KG1 (cell line): ENCODE measurements at regions not wholly inside any gene's neighbourhood (a gene's known extent, or its start where the extent isn't known, plus 50 kb on each side); places are given as distances from the start of the nearest gene placed in this dataset.
"Not testable (repeated sequence)": the region's sequence is repeated elsewhere in the genome, so short reads cannot be mapped to it uniquely, and the experiment has no call there.

Source experiments
- DNase-seq: peaks from one replicate; lab custom pipeline; 2025; lab: John Stamatoyannopoulos, UW

DNA sequence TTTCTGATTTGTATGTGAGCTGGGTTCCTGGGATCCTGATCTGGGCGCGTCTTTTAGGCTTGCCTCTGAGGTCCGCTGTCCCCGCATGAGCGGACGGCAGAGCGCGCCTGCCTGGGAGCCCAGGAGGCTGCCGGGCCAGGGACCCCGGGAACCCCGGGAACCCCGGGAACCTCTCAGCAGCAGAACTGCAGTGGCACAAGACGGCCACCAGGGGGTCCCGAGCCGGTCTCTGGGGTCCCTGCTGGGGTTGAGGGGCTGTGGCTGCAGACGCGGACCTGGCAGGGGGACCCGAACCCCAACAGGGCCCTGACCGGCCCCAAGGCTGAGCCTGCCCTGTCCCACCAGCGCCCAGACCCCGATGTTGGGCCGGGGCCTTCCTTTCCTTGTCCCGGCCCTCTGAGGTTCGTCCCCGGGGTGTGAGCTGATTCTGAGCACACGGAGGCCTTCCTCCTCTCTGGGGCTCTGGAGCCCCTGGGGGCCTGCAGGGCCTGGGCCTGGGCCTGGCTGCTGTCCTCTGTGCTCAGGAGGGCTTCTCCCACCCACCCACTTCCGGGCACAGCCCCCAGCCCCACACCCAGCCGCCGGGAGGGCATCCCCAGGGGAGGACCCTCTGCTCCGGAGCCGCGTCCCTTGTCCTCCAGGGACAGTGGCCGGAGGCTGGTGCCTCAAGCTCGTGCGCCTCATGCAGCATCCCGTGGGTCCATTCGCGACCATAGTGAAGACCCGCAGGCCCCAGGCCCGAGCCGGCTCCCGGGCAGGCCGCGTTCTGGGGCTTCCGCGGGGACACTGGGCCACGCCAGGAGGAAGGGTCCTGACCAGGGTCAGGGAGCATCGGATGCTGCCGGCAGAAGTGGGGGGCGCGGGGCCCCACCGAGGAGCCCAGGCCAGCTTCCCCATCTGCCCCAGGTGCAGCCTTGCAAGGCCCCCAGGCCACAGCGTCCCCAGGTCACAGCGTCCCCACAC is 152.9 kb downstream of the TMEM121 start:
- not testable (repeated sequence) for DNase-seq

DNA sequence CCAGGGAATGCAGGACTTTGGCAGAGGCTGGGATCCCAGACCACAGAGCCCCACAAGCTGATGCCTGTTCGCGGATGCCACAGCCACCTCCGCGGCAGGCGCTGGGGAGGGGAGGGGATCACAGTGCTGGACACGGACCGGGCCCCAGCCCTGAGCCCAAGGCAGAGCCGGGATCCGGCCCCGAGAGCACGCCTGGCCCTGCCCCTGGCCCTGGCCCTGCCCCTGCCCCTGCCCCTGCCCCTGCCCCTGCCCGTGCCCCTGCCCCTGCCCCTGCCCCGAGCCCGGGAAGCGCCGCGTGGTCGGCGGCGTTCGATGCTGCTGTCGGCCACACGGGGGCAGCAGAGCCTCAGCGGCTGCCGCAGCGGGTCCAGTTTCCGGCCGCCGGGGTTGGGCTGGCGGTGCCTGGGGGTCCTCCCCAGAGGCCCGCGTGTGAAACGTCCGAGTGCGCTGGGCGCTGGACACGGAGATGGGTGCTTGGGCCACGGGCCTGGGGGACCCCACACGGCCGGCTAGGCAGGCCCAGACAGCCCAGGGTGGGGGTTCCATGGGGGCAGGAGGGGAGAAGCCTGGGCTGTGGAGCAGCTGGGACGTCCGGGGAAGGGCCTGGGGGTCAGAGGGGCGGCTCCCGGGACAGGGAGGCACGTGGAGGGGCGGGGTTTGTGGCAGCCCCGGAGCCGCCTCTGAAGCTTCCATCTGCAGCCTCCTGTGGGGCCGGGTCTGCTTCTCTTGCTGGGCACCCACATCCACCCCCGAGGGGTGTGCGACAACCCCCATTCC is 153.8 kb downstream of the TMEM121 start:
- not testable (repeated sequence) for DNase-seq

DNA sequence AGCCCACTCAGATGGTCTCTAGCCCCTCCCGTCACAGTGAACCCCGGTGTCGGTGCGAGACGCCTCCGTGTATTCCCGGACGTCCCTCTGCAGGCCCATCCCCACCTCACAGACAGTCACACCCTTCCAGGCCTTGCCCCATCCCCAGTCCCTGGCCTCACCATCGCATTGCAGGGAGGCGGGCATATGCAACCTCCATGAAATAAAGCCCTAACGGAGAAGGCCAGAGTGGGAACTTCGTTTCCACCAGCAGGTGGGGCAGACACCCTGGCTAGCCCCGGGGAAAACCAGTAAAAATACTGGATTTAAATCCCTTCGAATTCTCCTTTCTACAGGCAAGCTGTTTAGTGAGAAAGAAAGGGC is 154.3 kb downstream of the TMEM121 start:
- not testable (repeated sequence) for DNase-seq

DNA sequence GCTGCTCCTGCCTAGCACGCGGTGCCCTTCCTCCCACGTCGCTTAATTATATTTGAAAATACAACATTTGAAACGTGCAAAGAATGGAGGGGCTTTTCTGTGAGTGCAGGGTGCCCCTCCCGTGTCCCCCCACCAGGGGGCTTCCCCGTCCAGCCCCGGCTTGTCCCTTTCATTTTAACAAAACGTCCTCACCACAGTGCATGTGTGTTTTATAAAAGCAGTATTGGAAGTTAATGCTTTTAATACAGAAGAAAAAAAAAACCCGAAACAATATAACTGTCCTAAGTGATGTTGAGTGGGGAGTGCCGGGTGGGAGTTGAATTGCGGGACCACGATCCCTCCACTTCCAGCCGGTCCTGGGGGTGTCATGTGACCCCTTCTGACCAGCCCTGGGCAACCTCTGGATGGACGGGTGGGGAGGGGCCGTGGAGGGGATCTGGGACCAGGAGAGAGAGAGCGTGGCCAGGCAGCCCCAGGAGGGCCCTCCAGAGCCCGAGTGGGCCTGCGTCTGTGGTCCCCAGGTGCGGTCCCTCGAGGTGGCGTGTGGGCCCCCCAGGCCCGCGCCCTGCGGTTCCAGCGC is 155.3 kb downstream of the TMEM121 start:
- DNase-seq = not testable (repeated sequence)

DNA sequence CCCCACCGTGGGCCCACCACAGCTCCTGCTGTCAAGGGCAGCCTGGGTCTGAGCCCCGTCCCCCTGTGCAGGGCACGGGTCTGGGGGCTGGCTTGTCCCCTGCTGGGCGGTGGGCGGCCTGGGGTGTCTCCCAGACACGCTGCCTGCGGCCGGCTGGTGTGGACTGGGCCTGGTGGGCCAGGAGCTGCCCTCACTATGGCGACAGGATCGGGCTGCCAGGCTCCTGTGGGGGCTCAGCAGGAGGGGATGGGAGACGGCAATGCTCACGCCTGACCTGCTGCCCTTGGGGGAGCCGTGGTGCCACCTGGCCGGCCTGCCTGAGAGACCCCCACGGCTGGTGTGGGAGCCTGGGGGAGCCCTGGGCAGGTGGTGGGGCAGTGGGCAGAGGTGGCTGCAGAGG is 156.1 kb downstream of the TMEM121 start:
- not testable (repeated sequence) for DNase-seq

DNA sequence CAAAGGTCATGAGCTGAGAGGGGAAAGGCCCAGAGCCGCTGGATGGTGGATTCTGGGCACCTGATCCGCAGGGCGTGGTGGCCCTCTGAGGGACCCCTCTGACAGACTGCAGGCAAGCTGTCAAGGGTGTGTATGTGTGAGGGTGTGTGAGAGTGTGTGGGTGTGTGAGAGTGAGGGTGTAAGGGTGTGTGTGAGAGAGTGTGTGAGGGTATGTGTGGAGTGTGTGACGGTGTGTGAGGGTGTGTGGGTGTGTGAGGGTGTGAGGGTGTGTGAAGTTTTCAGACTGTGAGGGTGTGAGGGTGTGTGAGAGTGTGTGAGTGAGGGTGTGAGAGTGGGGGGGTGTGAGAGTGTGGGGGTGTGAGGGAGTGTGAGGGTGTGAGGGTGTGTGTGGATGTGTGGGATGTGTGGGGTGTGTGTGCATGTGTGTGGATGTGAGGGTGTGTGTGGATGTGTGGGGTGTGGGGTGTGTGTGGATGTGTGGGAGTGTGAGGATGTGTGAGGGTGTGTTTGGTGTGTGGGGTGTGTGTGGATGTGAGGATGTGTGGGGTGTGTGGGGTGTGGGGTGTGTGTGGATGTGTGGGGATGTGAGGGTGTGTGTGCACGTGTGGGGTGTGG is 156.7 kb downstream of the TMEM121 start:
- no peak for DNase-seq

DNA sequence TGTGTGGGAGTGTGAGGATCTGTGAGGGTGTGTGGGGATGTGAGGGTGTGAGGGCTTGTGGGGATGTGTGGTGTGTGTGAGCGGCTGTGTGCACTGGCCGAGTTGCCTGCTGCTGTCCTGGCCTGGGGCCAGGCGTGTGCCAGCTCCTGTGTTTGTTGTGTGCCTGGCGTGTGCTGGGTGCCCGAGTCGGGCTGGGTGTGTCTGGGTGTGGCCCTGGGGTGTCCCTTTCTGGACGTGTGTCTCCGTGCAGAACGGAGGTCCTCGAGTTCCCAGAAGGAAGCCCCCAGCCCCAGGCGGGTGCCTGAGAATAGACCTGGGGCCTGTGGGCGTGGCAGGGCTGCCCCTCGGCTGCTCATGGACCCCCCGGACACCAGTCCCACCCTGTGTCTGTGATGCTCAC is 157.7 kb downstream of the TMEM121 start:
- DNase-seq = not testable (repeated sequence)

DNA sequence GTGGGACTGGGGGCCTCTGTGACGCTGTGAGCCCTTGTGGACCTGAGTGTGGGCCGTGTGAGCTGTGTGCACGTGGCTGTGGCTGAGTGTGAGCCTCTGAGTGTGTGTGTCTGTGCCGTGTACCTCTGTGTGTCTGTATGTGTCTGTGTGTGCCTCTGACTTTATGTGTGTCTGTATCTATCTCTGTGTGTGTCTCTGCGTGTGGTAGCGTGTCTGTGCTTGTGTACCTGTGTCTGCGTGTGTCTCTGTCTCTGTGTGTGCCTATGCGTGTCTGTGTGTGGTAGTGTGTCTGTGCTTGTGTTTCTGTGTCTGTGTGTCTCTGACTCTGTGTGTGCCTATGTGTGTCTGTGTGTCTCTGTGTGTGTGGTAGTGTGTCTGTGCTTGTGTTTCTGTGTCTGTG is 158.2 kb downstream of the TMEM121 start:
- not testable (repeated sequence) for DNase-seq

DNA sequence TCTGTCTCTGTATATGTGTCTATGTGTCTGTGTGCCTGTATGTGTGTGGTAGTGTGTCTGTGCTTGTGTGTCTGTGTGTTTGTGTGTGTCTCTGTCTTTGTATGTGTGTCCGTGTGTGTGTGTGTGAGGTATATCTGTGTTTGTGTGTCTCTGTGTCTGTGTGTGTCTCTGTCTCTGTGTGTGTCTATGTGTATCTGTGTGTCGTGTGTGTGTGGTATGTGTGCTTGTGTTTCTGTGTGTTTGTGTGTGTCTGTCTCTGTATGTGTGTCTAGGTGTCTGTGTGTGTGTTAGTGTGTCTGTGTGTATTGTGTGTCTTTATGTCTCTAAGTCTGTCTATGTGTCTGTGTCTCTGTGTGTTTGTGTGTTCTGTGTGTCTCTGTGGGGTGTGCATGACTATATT is 158.6 kb downstream of the TMEM121 start:
- no peak for DNase-seq

DNA sequence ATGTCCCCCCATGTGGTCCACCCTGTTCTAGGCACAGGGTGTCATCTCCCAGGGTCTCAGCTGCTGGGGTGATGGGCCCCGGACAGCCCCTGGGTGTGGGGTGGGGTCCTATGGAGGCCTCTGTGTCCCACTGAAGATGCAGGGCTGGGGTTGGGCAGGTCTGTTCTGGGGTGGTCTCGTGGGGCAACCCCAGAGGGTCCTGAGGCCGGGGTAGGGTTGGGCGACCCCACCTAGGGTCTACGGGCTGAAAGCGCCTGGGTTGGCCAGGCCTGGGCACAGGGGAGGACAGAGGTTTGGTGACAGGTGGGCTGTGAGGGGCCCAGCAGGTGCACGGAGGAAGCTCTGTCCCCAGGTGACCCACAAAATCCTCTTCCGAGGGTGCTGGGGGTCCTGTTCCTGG is 159.2 kb downstream of the TMEM121 start:
- not testable (repeated sequence) for DNase-seq

DNA sequence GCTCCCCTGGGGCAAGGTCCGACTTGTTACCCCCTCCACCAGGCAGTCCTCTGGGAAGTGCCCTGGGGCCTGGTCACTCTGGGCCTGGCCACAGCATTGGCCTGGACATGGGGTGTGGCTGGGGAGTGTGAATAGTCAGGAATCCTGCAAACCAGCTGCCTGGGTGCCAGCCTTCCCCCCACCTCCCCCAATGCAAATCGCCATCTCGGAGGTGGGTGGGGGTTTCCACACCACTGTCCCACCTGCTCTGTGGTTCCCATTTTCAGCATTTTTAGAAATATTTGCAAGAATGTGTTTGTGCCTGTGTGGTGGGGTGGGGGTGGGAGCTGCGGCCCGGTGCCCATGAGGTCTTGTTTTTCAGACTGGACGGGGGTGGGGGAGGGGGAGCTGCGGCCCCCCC is 159.7 kb downstream of the TMEM121 start:
- not testable (repeated sequence) for DNase-seq

DNA sequence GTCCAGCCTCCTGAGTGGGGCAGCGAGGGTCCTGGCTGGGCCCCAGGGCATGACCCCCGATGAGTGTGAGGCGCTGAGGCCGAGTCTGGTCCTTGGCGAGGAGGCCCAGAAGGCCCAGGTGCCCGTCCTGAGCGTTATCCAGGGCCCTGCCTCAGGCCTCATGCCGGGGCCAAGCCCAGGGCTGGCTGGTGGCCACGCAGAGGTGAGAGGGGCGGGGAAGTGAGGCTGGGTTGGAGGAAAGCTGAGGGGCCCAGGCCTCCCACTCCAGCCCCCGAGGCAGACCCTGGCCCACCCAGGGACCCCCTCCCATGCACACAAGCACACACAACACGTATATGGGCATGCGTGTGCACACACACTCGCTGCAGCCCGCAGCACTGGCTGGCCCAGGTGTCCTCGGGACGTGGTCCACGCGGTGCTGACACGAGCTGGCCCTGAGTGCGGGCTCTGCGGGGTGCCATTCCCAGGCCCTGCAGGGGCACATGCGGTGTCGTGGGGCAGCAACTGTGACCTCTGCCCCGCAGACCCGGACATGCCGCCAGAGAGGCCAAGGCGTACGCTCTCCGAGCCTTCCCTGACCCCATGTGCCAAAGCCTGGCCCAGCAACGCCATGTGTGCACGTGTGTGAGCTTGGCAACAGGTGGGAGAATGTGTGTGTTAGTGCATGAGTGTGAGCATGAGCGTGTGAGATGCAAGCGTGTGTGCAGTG is 160.2 kb downstream of the TMEM121 start:
- DNase-seq = not testable (repeated sequence)

DNA sequence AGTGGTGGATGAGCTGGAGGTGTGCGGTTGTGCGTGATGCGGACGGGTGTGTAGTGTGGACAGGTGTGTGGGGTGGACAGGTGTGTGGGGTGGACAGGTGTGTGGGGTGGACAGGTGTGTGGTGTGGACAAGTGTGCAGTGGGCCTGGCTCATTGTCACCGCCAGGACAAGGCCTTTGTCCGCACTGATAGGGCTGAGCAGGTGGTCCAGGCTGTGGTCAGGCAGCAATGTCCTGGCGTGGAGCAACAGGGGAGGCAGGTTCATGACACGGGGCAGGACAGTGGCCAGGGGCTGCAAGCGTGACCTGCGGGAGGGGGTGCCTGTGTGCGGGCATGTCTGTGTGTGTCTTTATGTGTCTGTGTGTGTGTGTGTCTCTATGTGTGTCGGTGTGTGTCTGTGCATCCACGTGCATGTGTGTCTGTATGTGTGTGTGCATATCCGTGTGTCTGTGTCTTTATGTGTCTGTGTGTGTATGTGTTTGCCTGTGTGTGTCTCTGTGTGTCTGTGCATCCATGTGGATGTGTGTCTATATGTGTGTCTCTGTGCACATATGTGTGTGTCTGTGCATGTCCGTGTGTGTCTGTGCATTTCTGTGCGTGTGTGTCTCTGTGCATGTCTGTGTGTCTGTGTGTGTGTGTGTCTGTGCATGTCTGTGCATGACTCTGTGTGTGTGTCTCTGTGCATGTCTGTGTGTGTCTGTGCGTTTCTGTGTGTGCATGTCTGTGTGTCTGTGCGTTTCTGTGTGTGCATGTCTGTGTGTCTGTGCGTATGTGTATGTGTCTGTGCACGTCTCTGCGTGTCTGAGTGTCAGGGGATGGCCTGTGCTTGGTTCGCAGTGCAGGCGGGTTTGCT is 161.0 kb downstream of the TMEM121 start:
- DNase-seq = not testable (repeated sequence)

DNA sequence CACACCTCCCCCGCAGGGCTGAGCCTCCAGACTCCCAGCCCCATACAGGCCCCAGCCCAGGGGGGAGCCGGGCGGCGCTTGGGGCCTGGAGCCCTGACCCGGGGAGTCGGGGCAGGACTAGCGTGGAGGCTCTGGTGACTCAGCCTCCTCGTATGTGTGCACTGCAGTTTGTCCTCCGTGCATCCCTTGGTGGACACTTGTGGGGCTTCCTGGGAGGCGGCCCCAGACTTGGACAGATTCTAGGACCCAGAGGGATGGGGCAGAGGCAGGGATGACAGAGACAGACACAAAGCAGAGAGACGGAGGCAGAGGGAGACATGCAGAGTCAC is 161.6 kb downstream of the TMEM121 start:
- not testable (repeated sequence) for DNase-seq

DNA sequence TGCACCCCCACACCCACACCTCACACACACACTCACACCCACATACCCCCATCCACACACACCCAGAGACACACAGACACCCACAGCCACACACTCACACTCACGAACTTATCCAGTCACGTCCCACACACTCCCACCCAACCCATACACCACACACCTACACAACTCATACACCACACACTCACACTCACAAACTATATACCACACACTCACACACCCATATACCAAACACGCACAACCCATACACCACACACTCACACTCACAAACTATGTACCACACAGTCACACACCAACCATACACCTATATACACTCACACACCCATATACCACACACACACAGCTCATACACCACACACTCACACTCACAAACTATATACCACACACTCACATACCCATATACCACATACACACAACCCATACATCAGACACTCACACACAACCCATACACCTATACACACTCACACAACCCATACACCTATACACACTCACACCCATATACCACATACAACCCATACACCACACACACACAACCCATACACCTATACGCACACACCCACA is 162.4 kb downstream of the TMEM121 start:
- not testable (repeated sequence) for DNase-seq

DNA sequence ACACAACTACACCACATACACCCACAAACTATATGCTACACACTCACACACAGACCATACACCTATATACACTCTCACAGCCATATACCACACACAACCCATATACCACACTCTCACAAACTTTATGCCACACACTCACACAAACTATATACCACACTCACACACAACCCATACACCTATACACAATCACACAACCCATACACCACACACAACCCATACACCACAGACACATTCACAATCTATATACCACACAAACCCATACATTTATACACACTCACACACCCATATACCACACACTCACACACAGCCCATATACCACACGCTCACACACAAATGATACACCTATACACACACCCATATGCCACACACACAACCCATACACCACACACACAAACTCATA is 163.3 kb downstream of the TMEM121 start:
- DNase-seq = no peak

DNA sequence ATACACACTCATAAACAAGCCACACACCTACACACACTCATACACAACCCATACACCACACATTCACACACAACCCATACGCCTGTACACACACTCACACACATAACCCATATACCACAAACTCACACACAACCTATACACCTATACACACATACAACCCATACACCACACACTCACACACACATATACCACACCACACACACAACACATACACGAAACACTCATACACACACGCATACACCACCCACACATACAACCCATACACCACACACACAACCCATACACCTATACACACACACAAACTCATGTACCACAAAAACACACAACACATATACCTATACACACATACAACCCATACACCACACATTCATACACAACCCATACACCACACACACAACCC is 164.3 kb downstream of the TMEM121 start:
- DNase-seq = no peak

DNA sequence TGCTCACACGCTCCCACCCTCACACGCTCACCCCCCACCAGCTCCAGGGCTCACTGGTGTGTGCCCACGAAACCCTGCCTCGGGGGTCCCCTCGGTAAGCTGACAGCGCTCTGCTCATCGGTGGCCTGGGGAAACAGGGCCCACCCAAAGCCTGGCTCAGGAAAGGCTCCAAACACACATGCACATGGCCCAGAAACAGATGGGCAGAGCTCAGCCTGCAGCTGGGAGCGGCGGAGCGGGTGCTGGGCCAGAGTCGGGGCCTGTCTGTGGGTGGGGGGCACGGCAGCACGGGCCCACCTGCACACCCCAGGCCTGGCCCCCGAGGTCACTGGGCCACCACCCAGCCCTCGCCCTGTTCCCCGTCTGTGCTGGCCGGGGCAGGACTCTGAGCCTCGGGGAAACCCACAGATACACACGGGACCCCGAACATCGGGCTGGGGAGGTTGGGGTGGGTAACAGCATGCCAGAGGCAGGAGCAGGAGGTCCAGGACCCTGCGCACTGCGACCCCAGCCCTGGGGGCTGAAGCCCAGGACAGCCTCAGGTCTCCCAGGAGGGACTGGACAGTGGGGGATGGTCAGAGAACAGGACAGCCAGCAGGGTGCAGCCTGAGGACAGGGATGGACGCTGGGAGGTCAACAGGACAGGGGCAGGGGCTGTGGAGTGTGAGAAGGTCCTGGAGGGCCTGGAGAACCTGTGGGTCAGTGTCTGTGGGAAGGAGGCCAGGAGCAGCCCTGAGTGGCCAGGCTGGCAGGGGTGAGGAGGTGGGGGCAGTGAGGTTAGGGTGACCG is 165.1 kb downstream of the TMEM121 start:
- not testable (repeated sequence) for DNase-seq

DNA sequence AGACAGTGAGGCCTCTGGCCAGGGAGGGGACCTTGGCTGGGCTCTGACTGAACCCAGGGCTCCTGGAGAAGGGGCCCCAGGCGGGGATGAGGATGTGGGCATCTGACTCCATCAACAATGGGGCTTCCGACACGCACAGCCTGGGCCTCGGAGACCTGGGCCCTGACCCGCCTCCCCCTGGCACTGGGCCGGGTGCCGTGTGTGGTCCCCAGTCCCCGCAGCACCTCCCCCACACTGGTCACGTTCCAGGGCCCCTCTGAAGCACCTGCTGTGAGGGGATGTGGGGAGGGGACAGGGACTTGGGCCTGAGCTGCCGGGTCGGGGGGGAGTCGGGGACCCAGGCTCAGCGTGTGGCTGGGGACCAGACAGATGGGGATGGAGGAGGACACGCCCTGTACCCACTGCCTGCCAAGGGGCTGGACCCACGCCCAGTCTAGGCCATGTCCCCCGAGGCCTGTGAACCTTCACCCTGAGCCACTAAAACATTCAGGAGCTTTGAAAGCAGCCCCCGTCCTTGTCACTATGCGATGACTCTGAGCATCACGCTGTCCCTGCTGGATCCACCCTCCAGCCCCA is 165.8 kb downstream of the TMEM121 start:
- DNase-seq = not testable (repeated sequence)
